Fibroblast of lung (primary cell): ENCODE measurements at regions not wholly inside any gene's neighbourhood (a gene's known extent, or its start where the extent isn't known, plus 50 kb on each side); places are given as distances from the start of the nearest gene placed in this dataset.

Experiments used
- DNase-seq, 2 donors: peaks; one replicate each; pipeline versions ENCODE4 v3.0.0 to v3.0.0-alpha.2; 2010; ENCODE audit warnings: low read depth in 2 of 2
- H2AFZ ChIP-seq: 2 replicates; pipeline ENCODE4 v1.5.1; 2012; ENCODE audit warnings: low read length, control low read depth, inconsistent platforms
- H3K27ac ChIP-seq: 2 replicates; pipeline ENCODE4 v1.5.1; 2011; ENCODE audit warnings: low read length, control low read depth; ENCODE audit not compliant: insufficient read depth
- H3K27me3 ChIP-seq: 2 replicates; pipeline ENCODE4 v1.5.1; 2011; ENCODE audit warnings: mild to moderate bottlenecking, low read length; ENCODE audit not compliant: control insufficient read depth, insufficient read depth
- H3K36me3 ChIP-seq: 2 replicates; pipeline ENCODE4 v1.5.1; 2011; ENCODE audit warnings: low read length; ENCODE audit not compliant: control insufficient read depth, insufficient read depth
- H3K4me1 ChIP-seq: 2 replicates; pipeline ENCODE4 v1.5.1; 2011; ENCODE audit warnings: low read length; ENCODE audit not compliant: control insufficient read depth, insufficient read depth; ENCODE audit errors: extremely low read depth
- H3K4me2 ChIP-seq: 2 replicates; pipeline ENCODE4 v1.5.1; 2011; ENCODE audit warnings: low read length, control low read depth; ENCODE audit not compliant: insufficient read depth; ENCODE audit errors: extremely low read depth
- H3K4me3 ChIP-seq, 4 experiments: fragments of 200-600 bp in 1 of 4; sonication (generic) in 1 of 4; replicated peaks in 1 of 4; 2 replicates each; pipeline ENCODE4 v1.5.1; 2011 to 2016; ENCODE audit warnings: low read length in 4 of 4, low read depth in 3 of 4, mild to moderate bottlenecking in 3 of 4, control low read depth in 2 of 4, inconsistent platforms in 1 of 4, mixed read lengths in 1 of 4; ENCODE audit not compliant: insufficient read depth in 1 of 4; ENCODE audit errors: control extremely low read depth in 1 of 4
- H3K79me2 ChIP-seq: 2 replicates; pipeline ENCODE4 v1.5.1; 2012; ENCODE audit warnings: mild to moderate bottlenecking, low read length, inconsistent platforms; ENCODE audit not compliant: control insufficient read depth, insufficient read depth
- H3K9ac ChIP-seq: 2 replicates; pipeline ENCODE4 v1.5.1; 2011; ENCODE audit warnings: mild to moderate bottlenecking, low read length, control low read depth; ENCODE audit not compliant: insufficient read depth
- H3K9me3 ChIP-seq: 2 replicates; pipeline ENCODE4 v1.5.1; 2012; ENCODE audit warnings: low read depth, low read length; ENCODE audit not compliant: control insufficient read depth, insufficient read depth
- H4K20me1 ChIP-seq: 2 replicates; pipeline ENCODE4 v1.5.1; 2011; ENCODE audit warnings: low read length; ENCODE audit not compliant: control insufficient read depth, insufficient read depth; ENCODE audit errors: extremely low read depth
- EZH2 ChIP-seq: IDR thresholded peaks from 2 replicates; pipeline ENCODE4 v1.5.1; 2012; ENCODE audit warnings: low read length, control low read depth, mild to moderate bottlenecking; ENCODE audit errors: missing control alignments
- TF ChIP-seq, protein P1 (sequence below), 2 donors: IDR thresholded peaks in 1 of 2; conservative IDR thresholded peaks in 1 of 2; 1 replicate in 1 of 2; 2 replicates in 1 of 2; pipeline ENCODE4 v1.5.1; 2011 to 2012; ENCODE audit warnings: low read length in 2 of 2, control low read depth in 1 of 2, inconsistent platforms in 1 of 2, low read depth in 1 of 2, mild to moderate bottlenecking in 1 of 2

DNA sequence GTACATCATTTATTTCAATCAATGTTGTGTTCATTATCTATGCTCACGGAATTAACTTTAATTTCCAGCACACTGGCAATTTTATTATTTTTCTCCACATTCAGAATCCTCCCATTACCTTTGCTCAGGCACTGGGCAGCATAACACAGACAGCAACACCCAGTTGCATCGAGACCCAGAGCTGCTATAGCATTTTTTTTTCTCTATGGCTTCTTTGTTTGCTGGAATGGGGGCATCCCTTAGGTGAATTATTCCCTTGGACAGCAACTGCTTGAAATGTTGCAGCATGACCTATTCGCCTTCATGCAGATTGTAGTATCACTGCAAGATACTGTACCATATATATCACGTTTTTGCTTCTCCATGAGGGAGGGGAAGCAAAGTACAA is 88.8 kb downstream of the CHD9NB start:
- no peak for DNase-seq
- H3K4me1 ChIP-seq = no peaks in the 10 kb centered on the region
- no peak overlapping the region for H3K27ac ChIP-seq
- H3K79me2 ChIP-seq = no peaks in the 10 kb centered on the region
- no peak overlapping the region for H3K4me2 ChIP-seq
- no peak overlapping the region for H3K9ac ChIP-seq
- no peaks in the 10 kb centered on the region for H4K20me1 ChIP-seq
- TF ChIP-seq, protein P1, sequence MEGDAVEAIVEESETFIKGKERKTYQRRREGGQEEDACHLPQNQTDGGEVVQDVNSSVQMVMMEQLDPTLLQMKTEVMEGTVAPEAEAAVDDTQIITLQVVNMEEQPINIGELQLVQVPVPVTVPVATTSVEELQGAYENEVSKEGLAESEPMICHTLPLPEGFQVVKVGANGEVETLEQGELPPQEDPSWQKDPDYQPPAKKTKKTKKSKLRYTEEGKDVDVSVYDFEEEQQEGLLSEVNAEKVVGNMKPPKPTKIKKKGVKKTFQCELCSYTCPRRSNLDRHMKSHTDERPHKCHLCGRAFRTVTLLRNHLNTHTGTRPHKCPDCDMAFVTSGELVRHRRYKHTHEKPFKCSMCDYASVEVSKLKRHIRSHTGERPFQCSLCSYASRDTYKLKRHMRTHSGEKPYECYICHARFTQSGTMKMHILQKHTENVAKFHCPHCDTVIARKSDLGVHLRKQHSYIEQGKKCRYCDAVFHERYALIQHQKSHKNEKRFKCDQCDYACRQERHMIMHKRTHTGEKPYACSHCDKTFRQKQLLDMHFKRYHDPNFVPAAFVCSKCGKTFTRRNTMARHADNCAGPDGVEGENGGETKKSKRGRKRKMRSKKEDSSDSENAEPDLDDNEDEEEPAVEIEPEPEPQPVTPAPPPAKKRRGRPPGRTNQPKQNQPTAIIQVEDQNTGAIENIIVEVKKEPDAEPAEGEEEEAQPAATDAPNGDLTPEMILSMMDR (conservative IDR thresholded peaks at IDR 0.05 in 1 of 2, IDR thresholded peaks at IDR 0.05 in 1 of 2; ENCODE audit: low read depth in 1 of 2, low read length in 2 of 2) = no peak
- no peak for TF ChIP-seq EZH2
- H3K9me3 ChIP-seq = no peaks in the 10 kb centered on the region
- no peak overlapping the region for H3K4me3 ChIP-seq
- H3K36me3 ChIP-seq = no peaks in the 10 kb centered on the region
- H3K27me3 ChIP-seq = no peaks in the 10 kb centered on the region
- no peak overlapping the region for H2AFZ ChIP-seq

DNA sequence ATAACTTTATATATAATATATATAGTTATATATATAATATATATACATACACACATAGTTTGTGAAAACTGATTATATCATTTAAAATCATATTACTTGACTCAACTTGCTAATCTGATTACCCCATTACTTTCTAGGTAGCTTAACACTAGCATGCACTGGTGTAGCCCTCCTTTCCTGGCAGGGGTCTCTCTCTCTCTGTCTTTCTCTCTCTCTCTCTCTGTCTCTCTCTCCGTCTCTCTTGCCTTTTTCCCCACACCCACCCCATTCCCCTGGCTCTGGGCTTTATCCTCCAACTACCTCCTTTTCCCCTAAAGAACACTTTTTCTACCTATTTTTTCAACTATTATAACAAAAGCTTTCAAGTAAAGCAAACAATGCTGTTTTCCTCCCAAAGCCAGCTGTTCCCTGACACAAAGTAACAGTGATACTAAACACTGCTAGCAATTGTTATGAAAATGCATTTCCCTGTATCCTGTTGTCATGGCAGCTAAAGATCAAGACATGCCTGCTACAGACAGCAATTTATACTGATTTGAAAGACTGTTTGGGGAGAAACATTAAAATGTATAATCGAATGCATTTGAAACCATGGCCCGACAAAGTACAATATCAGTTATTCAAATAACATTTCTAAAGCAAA is 89.4 kb downstream of the CHD9NB start:
- H3K27me3 ChIP-seq = no peaks in the 10 kb centered on the region
- no peaks in the 10 kb centered on the region for H3K9me3 ChIP-seq
- H3K4me1 ChIP-seq = no peaks in the 10 kb centered on the region
- H4K20me1 ChIP-seq = no peaks in the 10 kb centered on the region
- H3K4me3 ChIP-seq = no peak overlapping the region
- no peak overlapping the region for H3K4me2 ChIP-seq
- H3K27ac ChIP-seq = no peak overlapping the region
- no peak overlapping the region for H2AFZ ChIP-seq
- no peaks in the 10 kb centered on the region for H3K79me2 ChIP-seq
- no peak for TF ChIP-seq EZH2
- TF ChIP-seq, protein P1 (conservative IDR thresholded peaks at IDR 0.05 in 1 of 2, IDR thresholded peaks at IDR 0.05 in 1 of 2; ENCODE audit: low read depth in 1 of 2, low read length in 2 of 2) = no peak
- no peak for DNase-seq
- H3K9ac ChIP-seq = no peak overlapping the region
- H3K36me3 ChIP-seq = no peaks in the 10 kb centered on the region

DNA sequence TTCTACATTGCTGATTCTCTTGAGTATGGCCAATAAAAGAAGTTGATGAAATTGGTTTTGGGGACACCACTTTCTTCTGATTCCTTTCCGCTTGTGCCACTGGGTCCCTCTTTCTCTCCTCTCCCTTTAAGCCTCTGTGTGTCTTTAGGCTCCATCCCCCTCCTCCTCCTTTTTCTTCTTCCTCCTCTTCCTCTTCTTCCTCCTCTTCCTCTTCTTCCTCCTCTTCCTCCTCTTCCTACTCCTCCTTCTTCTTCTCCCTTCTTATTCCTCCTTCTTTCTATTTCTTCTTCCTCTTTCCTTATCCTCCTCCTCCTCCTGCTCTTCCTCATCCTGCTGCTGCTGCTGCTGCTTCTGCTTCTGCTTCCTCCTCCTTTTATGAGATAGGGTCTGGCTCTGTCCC is 93.7 kb downstream of the CHD9NB start:
- H2AFZ ChIP-seq = no peak overlapping the region
- TF ChIP-seq EZH2 = no peak
- TF ChIP-seq, protein P1 (conservative IDR thresholded peaks at IDR 0.05 in 1 of 2, IDR thresholded peaks at IDR 0.05 in 1 of 2; ENCODE audit: low read depth in 1 of 2, low read length in 2 of 2) = no peak
- H3K4me1 ChIP-seq = no peaks in the 10 kb centered on the region
- H4K20me1 ChIP-seq = no peaks in the 10 kb centered on the region
- H3K27ac ChIP-seq = no peak overlapping the region
- H3K9ac ChIP-seq = no peak overlapping the region
- no peaks in the 10 kb centered on the region for H3K79me2 ChIP-seq
- H3K9me3 ChIP-seq = no peaks in the 10 kb centered on the region
- H3K36me3 ChIP-seq = no peaks in the 10 kb centered on the region
- no peak overlapping the region for H3K4me3 ChIP-seq
- H3K4me2 ChIP-seq = no peak overlapping the region
- H3K27me3 ChIP-seq = no peaks in the 10 kb centered on the region
- DNase-seq = no peak
